Chondrocyte (in vitro differentiated cells): ENCODE measurements at regions not wholly inside any gene's neighbourhood (a gene's known extent, or its start where the extent isn't known, plus 50 kb on each side); places are given as distances from the start of the nearest gene placed in this dataset. TPM values are rescaled to one million over a fixed set of nuclear protein-coding genes. Genes with fewer than 3 reads are reported as not detected.

ENCODE experiments used
- DNase-seq: peaks from one replicate; pipeline ENCODE4 v3.0.0; 2021; ENCODE audit warnings: mixed read lengths, low spot score
- H3K27ac Mint-ChIP-seq: one replicate; pipeline ENCODE4 v1.8.0; 2021; ENCODE audit warnings: mild to moderate bottlenecking, moderate library complexity, mixed read lengths; ENCODE audit not compliant: unreplicated experiment
- H3K27me3 Mint-ChIP-seq: 2 replicates; pipeline ENCODE4 v1.8.0; 2021; ENCODE audit warnings: low read depth, mixed read lengths
- H3K36me3 Mint-ChIP-seq: 2 replicates; pipeline ENCODE4 v1.8.0; 2021; ENCODE audit warnings: low read depth, mixed read lengths
- H3K4me1 Mint-ChIP-seq: 2 replicates; pipeline ENCODE4 v1.8.0; 2021; ENCODE audit warnings: low read depth, mild to moderate bottlenecking, mixed read lengths
- H3K4me3 Mint-ChIP-seq: one replicate; pipeline ENCODE4 v1.8.0; 2021; ENCODE audit warnings: mild to moderate bottlenecking, moderate library complexity, mixed read lengths; ENCODE audit not compliant: unreplicated experiment
- H3K9me3 Mint-ChIP-seq: 2 replicates; pipeline ENCODE4 v1.8.0; 2021; ENCODE audit warnings: low read depth, mixed read lengths
- CTCF ChIP-seq: fragments of 200-600 bp; sonication (generic); IDR thresholded peaks from 2 replicates; pipeline ENCODE4 v1.5.0; 2021; ENCODE audit warnings: antibody characterized with exemption, mild to moderate bottlenecking, moderate library complexity
- microRNA-seq: library from miRNA; unstranded; fragments of <30 nt; microRNA quantifications from one replicate; pipeline ENCODE4 v1.2.0, GENCODE V29; 2020; ENCODE audit warnings: borderline number of aligned reads

GRCh38 chr2:58291726-58292438, 50.8 kb upstream of the FANCL start:
- H3K4me1 Mint-ChIP-seq, result no peaks in the 10 kb centered on the region
- no peak for DNase-seq
- TF ChIP-seq CTCF, result no peak
- H3K27me3 Mint-ChIP-seq, result peaks cover 15% of the 10 kb centered on the region
- no peaks in the 10 kb centered on the region for H3K9me3 Mint-ChIP-seq
- no peaks in the 10 kb centered on the region for H3K36me3 Mint-ChIP-seq
- H3K27ac Mint-ChIP-seq, result no peak overlapping the region
- no peak overlapping the region for H3K4me3 Mint-ChIP-seq

Small RNA genes in the stretch of these regions (microRNA-seq; reads per million reads assigned to microRNA genes)
- not detected for gene MIR4432
